ENCODE measurements at regions not wholly inside any gene's neighbourhood (a gene's known extent, or its start where the extent isn't known, plus 50 kb on each side); places are given as distances from the start of the nearest gene placed in this dataset.

DNA sequence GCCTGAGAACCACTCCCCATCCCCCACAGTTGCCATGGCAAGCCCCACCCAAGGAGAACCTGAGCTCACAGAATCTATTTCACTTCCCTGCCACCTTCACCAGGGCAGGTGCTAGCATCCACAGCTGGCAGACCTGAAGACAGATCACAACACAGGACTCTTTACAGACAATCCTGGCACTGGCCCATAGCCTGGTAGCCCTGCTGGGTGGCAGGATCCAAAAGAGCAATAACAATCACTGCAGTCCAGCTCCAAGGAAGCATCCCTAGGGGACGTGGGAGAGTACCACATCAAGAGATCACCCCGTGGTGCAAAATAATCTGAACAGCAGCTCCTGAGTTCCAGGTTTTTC lies 463.2 kb upstream of the PIK3R1 start (continued):
- TF ChIP-seq YY1 (IDR thresholded peaks at IDR 0.05; ENCODE audit: extremely low read depth, insufficient replicate concordance, low read depth, low read length) (no peak), TCF7L2 (IDR thresholded peaks at IDR 0.05; ENCODE audit: borderline replicate concordance, extremely low read depth, insufficient read depth, insufficient read length) (no peak), RAD21 (IDR thresholded peaks at IDR 0.05; ENCODE audit: low read depth) (no peak), ZNF274 (IDR thresholded peaks at IDR 0.05; ENCODE audit: low read depth, low read length) (no peak), SP1 (IDR thresholded peaks at IDR 0.05; ENCODE audit: low read depth) (no peak), EZH2 (IDR thresholded peaks at IDR 0.05) (no peak), SRF (IDR thresholded peaks at IDR 0.05; ENCODE audit: low read depth) (no peak), ELF1 (IDR thresholded peaks at IDR 0.05; ENCODE audit: borderline replicate concordance, low read depth) (no peak), FOSL1 (IDR thresholded peaks at IDR 0.05; ENCODE audit: low read depth) (no peak), POLR2AphosphoS5 (IDR thresholded peaks at IDR 0.05; ENCODE audit: low read depth, low read length) (no peak), ATF3 (IDR thresholded peaks at IDR 0.05) (no peak), JUND (IDR thresholded peaks at IDR 0.05) (no peak), CEBPB (IDR thresholded peaks at IDR 0.05; ENCODE audit: low read depth) (no peak)
- TF ChIP-seq, protein P1, sequence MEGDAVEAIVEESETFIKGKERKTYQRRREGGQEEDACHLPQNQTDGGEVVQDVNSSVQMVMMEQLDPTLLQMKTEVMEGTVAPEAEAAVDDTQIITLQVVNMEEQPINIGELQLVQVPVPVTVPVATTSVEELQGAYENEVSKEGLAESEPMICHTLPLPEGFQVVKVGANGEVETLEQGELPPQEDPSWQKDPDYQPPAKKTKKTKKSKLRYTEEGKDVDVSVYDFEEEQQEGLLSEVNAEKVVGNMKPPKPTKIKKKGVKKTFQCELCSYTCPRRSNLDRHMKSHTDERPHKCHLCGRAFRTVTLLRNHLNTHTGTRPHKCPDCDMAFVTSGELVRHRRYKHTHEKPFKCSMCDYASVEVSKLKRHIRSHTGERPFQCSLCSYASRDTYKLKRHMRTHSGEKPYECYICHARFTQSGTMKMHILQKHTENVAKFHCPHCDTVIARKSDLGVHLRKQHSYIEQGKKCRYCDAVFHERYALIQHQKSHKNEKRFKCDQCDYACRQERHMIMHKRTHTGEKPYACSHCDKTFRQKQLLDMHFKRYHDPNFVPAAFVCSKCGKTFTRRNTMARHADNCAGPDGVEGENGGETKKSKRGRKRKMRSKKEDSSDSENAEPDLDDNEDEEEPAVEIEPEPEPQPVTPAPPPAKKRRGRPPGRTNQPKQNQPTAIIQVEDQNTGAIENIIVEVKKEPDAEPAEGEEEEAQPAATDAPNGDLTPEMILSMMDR (IDR thresholded peaks at IDR 0.05 in 2 of 3, conservative IDR thresholded peaks at IDR 0.05 in 1 of 3; ENCODE audit: borderline replicate concordance in 1 of 3, insufficient read depth in 1 of 3, low read depth in 2 of 3, low read length in 2 of 3), result no peak

- no TSS peak for BruUV-seq (replicated peaks)
- H3K4me3 ChIP-seq (replicated peaks in 1 of 2; ENCODE audit: low read depth in 1 of 2, low read length in 2 of 2), result no peak overlapping the region
- intact Hi-C loops (cut with micrococcal nuclease), result no loop called here
- no peak for ATAC-seq
- TF ChIP-seq SP1 (IDR thresholded peaks at IDR 0.05; ENCODE audit: low read depth), result no peak
- no peak overlapping the region for H2AFZ ChIP-seq (ENCODE audit: low read depth, low read length, poor library complexity, severe bottlenecking)
- DNase-seq (ENCODE audit: low read depth, low spot score), result no peak
- ChIA-PET POLR2A (no interaction called here), CTCF (no interaction called here), RAD21 (ENCODE audit: low non-redundant PET in 1 of 2, low total read pairs in 2 of 2, uncharacterized antibody in 2 of 2, unreplicated experiment in 2 of 2) (no interaction called here)
- no peaks in the 10 kb centered on the region for H3K27me3 ChIP-seq (ENCODE audit: insufficient read depth, low read length)
- no peaks in the 10 kb centered on the region for H4K20me1 ChIP-seq (ENCODE audit: insufficient read depth)
- no peaks in the 10 kb centered on the region for H3K9me3 ChIP-seq (ENCODE audit: control insufficient read depth in 1 of 2, insufficient read depth in 1 of 2, low read depth in 1 of 2, low read length in 2 of 2)
- H3K4me2 ChIP-seq (ENCODE audit: low read length), result no peak overlapping the region
- H3K9me2 ChIP-seq (ENCODE audit: insufficient read depth), result no peaks in the 10 kb centered on the region
- no peaks in the 10 kb centered on the region for H3K36me3 ChIP-seq (ENCODE audit: control insufficient read depth in 1 of 2, insufficient read depth in 2 of 2, low read length in 2 of 2)
- no peak overlapping the region for H3K27ac ChIP-seq (ENCODE audit: low read depth, low read length)
- H3K79me2 ChIP-seq (ENCODE audit: insufficient read depth, low read length), result no peaks in the 10 kb centered on the region
- no peak overlapping the region for H3K9ac ChIP-seq (ENCODE audit: low read length)
- H3K4me1 ChIP-seq (ENCODE audit: control insufficient read depth in 1 of 2, insufficient read depth in 2 of 2, low read length in 2 of 2), result 0 out of 4 replicates have a peak, but pooled peaks cover 0 to 2% of the 10 kb centered on the region in 2 experiments
Measured at GRCh38 chr5:67748165-67748690, 467.3 kb upstream of the PIK3R1 start.
